Upper lobe of right lung (tissue), 1 donor: ENCODE measurements at regions not wholly inside any gene's neighbourhood (a gene's known extent, or its start where the extent isn't known, plus 50 kb on each side); places are given as distances from the start of the nearest gene placed in this dataset.

Experiments
- ATAC-seq: fragments of 200-7000 bp; cut with Tn5 transposase; one replicate; pipeline ENCODE4 v1.9.1; 2020; ENCODE audit warnings: mild to moderate bottlenecking, moderate library complexity
- DNase-seq: peaks from one replicate; pipeline ENCODE4 v3.0.0-alpha.2; 2020
- H3K27ac ChIP-seq: fragments of 200-600 bp; one replicate; pipeline ENCODE4 v1.8.0; 2022
- H3K27me3 ChIP-seq: fragments of 200-600 bp; one replicate; pipeline ENCODE4 v1.8.0; 2022; ENCODE audit warnings: mild to moderate bottlenecking
- H3K36me3 ChIP-seq: fragments of 200-600 bp; one replicate; pipeline ENCODE4 v1.8.0; 2022
- H3K4me1 ChIP-seq: fragments of 200-600 bp; one replicate; pipeline ENCODE4 v1.8.0; 2022
- H3K4me3 ChIP-seq: fragments of 200-600 bp; one replicate; pipeline ENCODE4 v1.8.0; 2022; ENCODE audit warnings: mild to moderate bottlenecking
- H3K9me3 ChIP-seq: fragments of 200-600 bp; one replicate; pipeline ENCODE4 v1.8.0; 2022
- CTCF ChIP-seq: fragments of 200-600 bp; IDR thresholded peaks from one replicate; pipeline ENCODE4 v1.8.0; 2022; ENCODE audit warnings: antibody characterized with exemption
- intact Hi-C: fragments of 100-400 bp; cut with DNase I; formaldehyde crosslinking; loops from one replicate; pipeline ENCODE4 v1.11.0; 2022
- donor health status: DM: no; HTN: yes; CAD: no; lungs with severe emphysema.

DNA sequence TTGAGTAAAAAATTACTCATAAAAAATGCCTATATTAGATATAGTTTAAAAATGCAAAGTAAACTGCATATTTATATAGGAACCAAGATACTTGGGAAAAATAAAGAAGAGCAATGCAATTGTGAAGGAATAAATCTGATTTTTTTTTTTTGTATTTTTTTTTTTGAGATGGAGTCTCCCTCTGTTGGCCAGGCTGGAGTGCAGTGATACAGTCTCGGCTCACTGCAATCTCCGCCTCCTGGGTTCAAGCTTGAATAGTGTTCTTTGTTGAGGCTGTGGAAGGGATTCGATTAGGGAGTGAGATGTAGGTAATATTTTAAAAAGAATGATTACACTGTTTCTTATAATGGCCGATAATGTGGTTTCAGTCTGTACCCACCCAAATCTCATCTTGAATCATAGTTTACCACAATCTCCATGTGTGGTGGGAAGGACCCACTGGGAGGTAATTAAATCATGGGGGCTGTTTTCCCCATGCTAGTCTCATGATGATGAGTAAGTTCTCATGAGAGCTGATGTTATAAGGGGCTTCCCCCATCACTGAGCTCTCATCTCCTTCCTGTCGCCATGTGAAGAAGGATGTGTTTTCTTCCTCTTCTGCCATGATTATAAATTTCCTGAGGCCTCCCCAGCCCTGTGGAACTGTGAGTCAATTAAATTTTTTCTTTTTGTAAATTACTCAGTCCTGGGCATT lies 1765.9 kb downstream of the PLA2G4A start:
- H3K27ac ChIP-seq: no peak overlapping the region
- no peaks in the 10 kb centered on the region for H3K9me3 ChIP-seq
- H3K36me3 ChIP-seq: no peaks in the 10 kb centered on the region
- no peak overlapping the region for H3K4me3 ChIP-seq
- DNase-seq (no peak), ATAC-seq (no peak)
- H3K27me3 ChIP-seq: no peaks in the 10 kb centered on the region
- no peak for TF ChIP-seq CTCF
- H3K4me1 ChIP-seq: no peaks in the 10 kb centered on the region
- intact Hi-C loops: no loop called here

GRCh38 chr1:188599313-188599712 lies 1770.6 kb downstream of the PLA2G4A start:
- DNase-seq (no peak), ATAC-seq (no peak)
- intact Hi-C loops: no loop called here
- H3K36me3 ChIP-seq: no peaks in the 10 kb centered on the region
- no peaks in the 10 kb centered on the region for H3K27me3 ChIP-seq
- H3K4me3 ChIP-seq: no peak overlapping the region
- H3K4me1 ChIP-seq: no peaks in the 10 kb centered on the region
- H3K9me3 ChIP-seq: no peaks in the 10 kb centered on the region
- TF ChIP-seq CTCF: no peak
- H3K27ac ChIP-seq: no peak overlapping the region

GRCh38 chr1:188611432-188611831 lies 1782.7 kb downstream of the PLA2G4A start:
- no peak for ATAC-seq
- no peak for TF ChIP-seq CTCF

DNA sequence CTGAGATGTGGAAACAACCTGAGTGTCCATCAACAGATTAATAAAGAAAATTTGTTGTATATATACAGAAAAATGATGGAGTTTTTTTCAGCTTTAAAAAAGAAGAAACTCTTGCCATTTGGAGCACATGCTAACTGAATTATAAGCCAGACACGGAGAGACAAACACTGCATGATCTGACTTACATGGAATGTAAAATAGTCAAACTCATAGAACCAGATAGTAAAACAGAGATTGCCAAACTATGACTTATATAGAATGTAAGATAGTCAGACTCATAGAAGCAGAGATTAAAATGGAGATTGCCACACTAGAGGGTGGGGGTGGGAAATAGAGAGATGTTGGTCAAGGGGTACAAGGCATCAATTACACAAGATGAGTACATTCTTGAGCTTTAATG lies 1786.6 kb downstream of the PLA2G4A start:
- Histone ChIP-seq H3K27me3 (no peaks in the 10 kb centered on the region), H3K9me3 (no peaks in the 10 kb centered on the region), H3K36me3 (no peaks in the 10 kb centered on the region), H3K4me3 (no peak overlapping the region), H3K4me1 (no peaks in the 10 kb centered on the region), H3K27ac (no peak overlapping the region)
- TF ChIP-seq CTCF: no peak
- no peak for DNase-seq
- intact Hi-C loops: no loop called here
- no peak for ATAC-seq

More at GRCh38 chr1:188611432-188611831, 1782.7 kb downstream of the PLA2G4A start:
- H3K27ac ChIP-seq: no peak overlapping the region
- H3K9me3 ChIP-seq: no peaks in the 10 kb centered on the region
- DNase-seq: no peak
- H3K4me3 ChIP-seq: no peak overlapping the region
- no peaks in the 10 kb centered on the region for H3K4me1 ChIP-seq
- intact Hi-C loops: no loop called here
- H3K27me3 ChIP-seq: no peaks in the 10 kb centered on the region
- no peaks in the 10 kb centered on the region for H3K36me3 ChIP-seq

GRCh38 chr1:188620236-188620635 lies 1791.5 kb downstream of the PLA2G4A start:
- Histone ChIP-seq H3K4me1 (no peaks in the 10 kb centered on the region), H3K4me3 (no peak overlapping the region), H3K36me3 (no peaks in the 10 kb centered on the region), H3K9me3 (no peaks in the 10 kb centered on the region), H3K27ac (no peak overlapping the region), H3K27me3 (no peaks in the 10 kb centered on the region)
- TF ChIP-seq CTCF: no peak
- intact Hi-C loops: no loop called here
- DNase-seq (no peak), ATAC-seq (no peak)
